ENCODE measurements at regions not wholly inside any gene's neighbourhood (a gene's known extent, or its start where the extent isn't known, plus 50 kb on each side); places are given as distances from the start of the nearest gene placed in this dataset.

DNA sequence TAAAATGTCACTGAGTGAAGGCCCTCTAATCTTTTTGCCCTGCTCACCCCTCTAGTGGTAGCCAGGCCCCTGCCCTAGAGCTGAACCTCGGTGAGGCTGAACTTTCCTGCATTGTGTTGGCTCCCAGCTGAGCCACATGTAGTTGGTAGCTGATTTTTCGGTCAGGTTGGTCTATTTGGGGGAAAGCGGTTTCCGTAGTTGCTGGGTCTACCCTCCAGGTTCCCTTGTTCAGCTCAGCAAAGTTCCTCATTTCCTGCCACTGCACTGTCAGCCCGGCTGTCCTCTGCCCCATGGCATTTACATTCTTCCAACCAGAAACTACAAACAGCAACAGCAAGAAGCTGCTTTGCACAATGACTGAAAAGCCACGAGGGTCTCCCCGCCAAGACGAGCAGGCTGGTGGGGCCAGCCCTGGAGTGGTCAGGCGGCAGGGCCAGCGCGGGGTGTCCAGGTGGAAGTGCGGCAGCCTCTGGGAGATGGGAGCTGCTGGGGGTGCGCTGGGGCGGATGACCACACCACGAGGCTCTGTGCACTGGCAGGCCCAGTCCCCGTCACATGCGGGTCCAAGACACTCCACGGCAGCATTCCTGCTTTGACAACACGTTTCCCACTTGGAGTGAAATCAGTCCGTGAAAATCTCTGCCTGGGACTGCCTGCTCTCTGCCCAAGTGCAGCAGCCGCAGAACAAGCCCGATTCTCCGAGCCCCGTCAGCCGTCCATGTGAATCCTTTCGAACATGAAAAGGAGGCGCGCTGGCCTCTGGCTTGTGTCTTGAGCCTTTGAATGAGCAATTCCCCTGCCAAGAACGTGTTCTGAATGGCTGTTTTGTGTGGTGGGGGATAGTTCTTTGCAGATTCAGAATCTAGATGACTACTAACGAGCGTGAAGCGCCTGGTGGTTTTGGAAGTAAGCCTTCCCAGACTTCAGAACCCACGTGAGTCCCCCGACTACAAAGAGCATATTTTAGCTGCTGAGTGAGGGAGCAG is 159.4 kb downstream of the ASB1 start:
- TF ChIP-seq, protein P1, sequence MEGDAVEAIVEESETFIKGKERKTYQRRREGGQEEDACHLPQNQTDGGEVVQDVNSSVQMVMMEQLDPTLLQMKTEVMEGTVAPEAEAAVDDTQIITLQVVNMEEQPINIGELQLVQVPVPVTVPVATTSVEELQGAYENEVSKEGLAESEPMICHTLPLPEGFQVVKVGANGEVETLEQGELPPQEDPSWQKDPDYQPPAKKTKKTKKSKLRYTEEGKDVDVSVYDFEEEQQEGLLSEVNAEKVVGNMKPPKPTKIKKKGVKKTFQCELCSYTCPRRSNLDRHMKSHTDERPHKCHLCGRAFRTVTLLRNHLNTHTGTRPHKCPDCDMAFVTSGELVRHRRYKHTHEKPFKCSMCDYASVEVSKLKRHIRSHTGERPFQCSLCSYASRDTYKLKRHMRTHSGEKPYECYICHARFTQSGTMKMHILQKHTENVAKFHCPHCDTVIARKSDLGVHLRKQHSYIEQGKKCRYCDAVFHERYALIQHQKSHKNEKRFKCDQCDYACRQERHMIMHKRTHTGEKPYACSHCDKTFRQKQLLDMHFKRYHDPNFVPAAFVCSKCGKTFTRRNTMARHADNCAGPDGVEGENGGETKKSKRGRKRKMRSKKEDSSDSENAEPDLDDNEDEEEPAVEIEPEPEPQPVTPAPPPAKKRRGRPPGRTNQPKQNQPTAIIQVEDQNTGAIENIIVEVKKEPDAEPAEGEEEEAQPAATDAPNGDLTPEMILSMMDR (IDR thresholded peaks at IDR 0.05) = no peak
- TF ChIP-seq EZH2phosphoT487 (IDR thresholded peaks at IDR 0.05; ENCODE audit: borderline replicate concordance, low read depth) (no peak), MEF2A (IDR thresholded peaks at IDR 0.05; ENCODE audit: borderline replicate concordance, low read depth) (no peak), SIN3A (IDR thresholded peaks at IDR 0.05; ENCODE audit: borderline replicate concordance, low read depth, low read length) (no peak), POLR2AphosphoS5 (IDR thresholded peaks at IDR 0.05; ENCODE audit: low read depth, low read length) (no peak), MXI1 (IDR thresholded peaks at IDR 0.05; ENCODE audit: low read depth, low read length) (no peak)
- TF ChIP-seq, protein P2, sequence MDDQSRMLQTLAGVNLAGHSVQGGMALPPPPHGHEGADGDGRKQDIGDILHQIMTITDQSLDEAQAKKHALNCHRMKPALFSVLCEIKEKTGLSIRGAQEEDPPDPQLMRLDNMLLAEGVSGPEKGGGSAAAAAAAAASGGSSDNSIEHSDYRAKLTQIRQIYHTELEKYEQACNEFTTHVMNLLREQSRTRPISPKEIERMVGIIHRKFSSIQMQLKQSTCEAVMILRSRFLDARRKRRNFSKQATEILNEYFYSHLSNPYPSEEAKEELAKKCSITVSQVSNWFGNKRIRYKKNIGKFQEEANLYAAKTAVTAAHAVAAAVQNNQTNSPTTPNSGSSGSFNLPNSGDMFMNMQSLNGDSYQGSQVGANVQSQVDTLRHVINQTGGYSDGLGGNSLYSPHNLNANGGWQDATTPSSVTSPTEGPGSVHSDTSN (IDR thresholded peaks at IDR 0.05) = no peak

Data from SK-N-SH (cell line).